ENCODE measurements at regions not wholly inside any gene's neighbourhood (a gene's known extent, or its start where the extent isn't known, plus 50 kb on each side); places are given as distances from the start of the nearest gene placed in this dataset.

DNA sequence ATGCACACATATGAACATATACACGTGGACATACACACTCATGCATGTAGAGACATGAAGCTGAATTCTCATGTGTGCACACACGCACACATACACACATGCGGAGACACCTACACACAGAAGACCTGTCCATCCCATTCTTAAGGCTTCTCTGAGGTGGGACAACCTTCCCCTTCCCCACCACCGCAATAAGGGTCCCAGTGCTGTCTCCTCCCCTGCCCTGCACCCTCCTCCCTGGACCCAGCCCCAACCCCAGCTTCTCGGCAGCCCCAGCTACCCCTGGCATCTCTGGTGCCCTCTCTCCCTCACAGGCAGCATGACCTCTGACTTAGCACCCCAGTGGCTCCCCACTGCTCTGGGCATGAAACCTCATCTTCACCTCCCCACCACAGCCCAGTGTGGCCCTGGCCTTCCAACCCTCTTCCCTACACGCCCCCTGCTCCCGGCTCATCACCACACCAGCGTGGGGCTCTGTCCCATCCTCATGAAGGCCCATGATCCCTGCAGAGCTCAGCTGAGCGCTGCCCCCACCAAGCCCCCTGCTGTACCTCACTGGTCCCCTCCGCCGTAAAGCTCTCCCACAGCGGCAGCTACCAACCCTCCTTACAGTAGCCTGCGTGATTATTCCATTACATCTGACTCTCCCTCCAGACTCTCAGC is 204.1 kb upstream of the ZNF536 start:
- Histone ChIP-seq H3K4me1 (replicated peaks in 1 of 2) (no peaks in the 10 kb centered on the region), H3K4me3 (no peak overlapping the region), H3K27me3 (no peaks in the 10 kb centered on the region), H3K36me3 (replicated peaks in 1 of 2) (no peaks in the 10 kb centered on the region), H3K9me3 (replicated peaks in 1 of 3) (no peaks in the 10 kb centered on the region), H3K27ac (no peak overlapping the region)
- 84 to 95% (median 91%) methylated on average over 6 to 13 of the region's 13 CpGs for WGBS, 4 donors
- DNase-seq: no peak
- TF ChIP-seq, protein P1, sequence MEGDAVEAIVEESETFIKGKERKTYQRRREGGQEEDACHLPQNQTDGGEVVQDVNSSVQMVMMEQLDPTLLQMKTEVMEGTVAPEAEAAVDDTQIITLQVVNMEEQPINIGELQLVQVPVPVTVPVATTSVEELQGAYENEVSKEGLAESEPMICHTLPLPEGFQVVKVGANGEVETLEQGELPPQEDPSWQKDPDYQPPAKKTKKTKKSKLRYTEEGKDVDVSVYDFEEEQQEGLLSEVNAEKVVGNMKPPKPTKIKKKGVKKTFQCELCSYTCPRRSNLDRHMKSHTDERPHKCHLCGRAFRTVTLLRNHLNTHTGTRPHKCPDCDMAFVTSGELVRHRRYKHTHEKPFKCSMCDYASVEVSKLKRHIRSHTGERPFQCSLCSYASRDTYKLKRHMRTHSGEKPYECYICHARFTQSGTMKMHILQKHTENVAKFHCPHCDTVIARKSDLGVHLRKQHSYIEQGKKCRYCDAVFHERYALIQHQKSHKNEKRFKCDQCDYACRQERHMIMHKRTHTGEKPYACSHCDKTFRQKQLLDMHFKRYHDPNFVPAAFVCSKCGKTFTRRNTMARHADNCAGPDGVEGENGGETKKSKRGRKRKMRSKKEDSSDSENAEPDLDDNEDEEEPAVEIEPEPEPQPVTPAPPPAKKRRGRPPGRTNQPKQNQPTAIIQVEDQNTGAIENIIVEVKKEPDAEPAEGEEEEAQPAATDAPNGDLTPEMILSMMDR (IDR thresholded peaks at IDR 0.05): no peak
- no peak for TF ChIP-seq POLR2A (IDR thresholded peaks at IDR 0.05)
- intact Hi-C loops (cut with DNase I): no loop called here

DNA sequence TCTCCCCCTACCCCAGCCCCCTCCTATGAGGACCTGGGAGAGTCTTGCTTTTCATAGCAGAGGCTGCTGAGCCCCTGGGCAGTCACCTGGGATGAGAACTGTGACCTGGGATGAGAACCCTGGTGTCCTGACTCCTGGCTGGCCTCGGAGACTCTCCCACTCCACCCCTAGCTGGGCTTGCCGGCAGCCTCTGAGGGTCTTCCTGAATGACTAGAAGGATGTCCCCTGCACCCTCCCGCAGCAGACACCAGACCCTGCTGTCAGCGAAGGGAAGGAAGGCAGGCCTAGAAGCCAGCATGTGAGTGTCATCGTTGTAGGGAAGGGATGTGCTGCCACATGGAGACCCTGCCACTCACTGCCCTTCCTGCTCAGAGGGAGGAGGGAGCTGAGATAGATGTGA is 203.4 kb upstream of the ZNF536 start:
- TF ChIP-seq, protein P1 (IDR thresholded peaks at IDR 0.05): no peak
- no peak for TF ChIP-seq POLR2A (IDR thresholded peaks at IDR 0.05)
- Histone ChIP-seq H3K36me3 (replicated peaks in 1 of 2) (no peaks in the 10 kb centered on the region), H3K9me3 (replicated peaks in 1 of 3) (no peaks in the 10 kb centered on the region), H3K27ac (no peak overlapping the region), H3K4me1 (replicated peaks in 1 of 2) (no peaks in the 10 kb centered on the region), H3K4me3 (no peak overlapping the region), H3K27me3 (no peaks in the 10 kb centered on the region)
- no peak for DNase-seq
- intact Hi-C loops (cut with DNase I): no loop called here
- WGBS, 4 donors: 63 to 90% (median 89%) methylated on average over 3 to 5 of the region's 5 CpGs

DNA sequence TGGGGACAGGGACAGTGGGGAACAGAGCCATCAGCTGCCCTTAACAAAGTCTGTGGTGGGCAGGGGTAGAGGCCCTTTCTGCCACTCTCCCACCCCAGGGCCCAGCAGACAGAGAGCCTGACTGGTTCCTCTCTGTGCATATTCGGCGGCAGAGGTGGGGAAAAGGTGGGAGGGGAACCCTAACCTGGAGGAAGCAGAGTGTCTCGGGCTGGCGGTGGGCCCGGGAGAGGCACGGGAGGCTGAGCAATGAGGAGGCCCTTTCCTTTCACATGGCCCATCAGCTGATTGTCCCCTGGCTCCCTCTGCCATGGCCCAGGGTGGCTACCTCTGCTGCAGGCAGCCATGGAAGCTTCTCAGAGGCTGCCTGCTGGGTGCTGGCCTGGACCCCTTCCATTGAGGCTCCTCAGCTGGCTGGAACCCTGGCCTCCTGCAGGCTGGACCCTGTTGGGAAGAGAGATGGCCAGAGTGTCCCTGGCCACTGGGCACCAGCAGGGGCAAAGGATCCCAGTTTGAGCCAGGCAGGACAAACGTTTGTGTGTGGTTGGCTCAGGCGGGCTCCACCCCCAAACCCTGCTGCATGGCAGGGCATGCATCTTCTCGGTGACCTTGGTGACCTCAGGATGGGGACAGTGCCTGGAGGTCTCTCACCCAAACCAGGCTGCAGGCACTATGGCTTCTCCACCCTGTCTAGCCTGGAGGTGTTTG is 202.8 kb upstream of the ZNF536 start:
- Histone ChIP-seq H3K4me1 (replicated peaks in 1 of 2) (no peaks in the 10 kb centered on the region), H3K9me3 (replicated peaks in 1 of 3) (no peaks in the 10 kb centered on the region), H3K27ac (no peak overlapping the region), H3K36me3 (replicated peaks in 1 of 2) (no peaks in the 10 kb centered on the region), H3K27me3 (no peaks in the 10 kb centered on the region), H3K4me3 (no peak overlapping the region)
- intact Hi-C loops (cut with DNase I): no loop called here
- TF ChIP-seq, protein P1 (IDR thresholded peaks at IDR 0.05): no peak
- TF ChIP-seq POLR2A (IDR thresholded peaks at IDR 0.05): no peak
- WGBS, 4 donors: 72 to 80% (median 76%) methylated on average over 3 to 9 of the region's 9 CpGs
- no peak for DNase-seq

DNA sequence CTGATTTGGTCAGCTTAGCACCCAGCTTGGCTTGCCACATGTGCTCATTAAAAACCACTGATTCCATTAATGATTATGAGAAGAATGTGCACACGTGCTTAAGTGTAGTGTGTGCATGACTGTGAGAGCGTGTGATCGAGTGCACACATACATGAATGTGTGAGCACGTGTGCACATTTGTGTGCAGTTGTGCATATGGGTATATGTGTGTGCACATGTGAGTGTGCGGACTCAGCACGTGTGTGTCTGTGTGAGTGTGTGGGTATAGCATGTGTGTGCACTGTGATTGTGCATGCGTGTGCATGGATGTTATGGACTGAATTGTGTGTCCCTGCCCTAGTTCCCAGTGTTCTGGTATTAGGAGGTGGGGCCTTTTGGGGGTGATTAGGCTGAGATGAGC is 202.1 kb upstream of the ZNF536 start:
- no peak overlapping the region for H3K27ac ChIP-seq
- no peaks in the 10 kb centered on the region for H3K4me1 ChIP-seq (replicated peaks in 1 of 2)
- no peak for TF ChIP-seq POLR2A (IDR thresholded peaks at IDR 0.05)
- TF ChIP-seq, protein P1 (IDR thresholded peaks at IDR 0.05): no peak
- no peaks in the 10 kb centered on the region for H3K27me3 ChIP-seq
- WGBS, 4 donors: 86 to 92% (median 91%) methylated on average over 7 of the region's 7 CpGs
- no peaks in the 10 kb centered on the region for H3K36me3 ChIP-seq (replicated peaks in 1 of 2)
- DNase-seq: no peak
- no peaks in the 10 kb centered on the region for H3K9me3 ChIP-seq (replicated peaks in 1 of 3)
- no peak overlapping the region for H3K4me3 ChIP-seq
- intact Hi-C loops (cut with DNase I): no loop called here
